A549 (cell line): ENCODE measurements at regions not wholly inside any gene's neighbourhood (a gene's known extent, or its start where the extent isn't known, plus 50 kb on each side); places are given as distances from the start of the nearest gene placed in this dataset.

ENCODE experiments used
- ATAC-seq, 2 experiments: fragments of 200-7000 bp in 1 of 2; fragments of >200 bp in 1 of 2; cut with Nextera tagmentation in 1 of 2; cut with Tn5 transposase in 1 of 2; 3 replicates each; pipeline versions ENCODE4 v1.8.0 to v1.9.1; 2018 to 2020; ENCODE audit warnings: mild to moderate bottlenecking in 1 of 2, moderate library complexity in 1 of 2
- CTCF ChIA-PET: fragments of 300-600 bp; sonication (Branson Sonifier 250); formaldehyde crosslinking; extraction: SDS; loops from one replicate; lab custom pipeline; 2021; ENCODE audit warnings: antibody characterized with exemption, inconsistent platforms; lab: Yijun Ruan, JAX
- POLR2A ChIA-PET: fragments of 350-600 bp; formaldehyde crosslinking; extraction: SDS; loops from one replicate; lab custom pipeline; 2021; ENCODE audit warnings: antibody characterized with exemption, inconsistent platforms; lab: Yijun Ruan, JAX
- DNase-seq, 2 experiments: peaks; one replicate each; pipeline versions ENCODE4 v3.0.0 to v3.0.0-alpha.2; 2011 to 2016; ENCODE audit warnings: low read depth in 1 of 2, low spot score in 1 of 2
- FAIRE-seq: peaks from 2 replicates; lab custom pipeline; 2011; peaks lifted over from hg19 to GRCh38; lab: Jason Lieb, UNC
- H3K27ac ChIP-seq, 2 experiments: fragments of >200 bp; sonication (Bioruptor Twin); formaldehyde crosslinking; 3 replicates each; pipeline ENCODE4 v1.5.1; 2016 to 2017
- H3K4me1 ChIP-seq: fragments of >200 bp; sonication (Bioruptor Twin); formaldehyde crosslinking; 3 replicates; pipeline ENCODE4 v1.6.1; 2016
- H3K4me2 ChIP-seq: fragments of >200 bp; sonication (Bioruptor Twin); formaldehyde crosslinking; 3 replicates; pipeline ENCODE4 v1.6.1; 2016
- H3K4me3 ChIP-seq: fragments of >200 bp; sonication (Bioruptor Twin); formaldehyde crosslinking; 3 replicates; pipeline ENCODE4 v1.5.1; 2016
- H3K9me3 ChIP-seq: fragments of >200 bp; sonication (Bioruptor Twin); formaldehyde crosslinking; 3 replicates; pipeline ENCODE4 v1.6.1; 2016
- ATOH8 ChIP-seq: fragments of 250-450 bp; sonication (Bioruptor Pico); IDR thresholded peaks from 2 replicates; pipeline ENCODE4 v1.5.0; 2020; ENCODE audit warnings: low read depth, mild to moderate bottlenecking, moderate library complexity
- CHD4 ChIP-seq: fragments of 200-600 bp; sonication (generic); IDR thresholded peaks from 2 replicates; pipeline ENCODE4 v1.6.1; 2016; ENCODE audit warnings: antibody characterized with exemption, mild to moderate bottlenecking, borderline replicate concordance
- CTCF ChIP-seq: fragments of >200 bp; sonication (Bioruptor Twin); formaldehyde crosslinking; IDR thresholded peaks from 3 replicates; pipeline ENCODE4 v1.5.1; 2016
- ELK1 ChIP-seq: fragments of 150-350 bp; IDR thresholded peaks from 2 replicates; pipeline ENCODE4 v1.6.1; 2014; ENCODE audit warnings: low read depth, mild to moderate bottlenecking, low read length
- EP300 ChIP-seq, 2 experiments: fragments of >200 bp; sonication (Bioruptor Twin); formaldehyde crosslinking; IDR thresholded peaks; 2 replicates in 1 of 2; 3 replicates in 1 of 2; pipeline ENCODE4 v1.6.1; 2016 to 2017
- FOXS1 ChIP-seq: fragments of 250-450 bp; sonication (Bioruptor Pico); IDR thresholded peaks from 2 replicates; pipeline ENCODE4 v1.5.0; 2020; ENCODE audit warnings: mild to moderate bottlenecking, moderate library complexity
- HDAC2 ChIP-seq: fragments of 200-600 bp; sonication (generic); IDR thresholded peaks from 2 replicates; pipeline ENCODE4 v1.6.1; 2016
- HEYL ChIP-seq: fragments of 250-450 bp; sonication (Bioruptor Pico); IDR thresholded peaks from 2 replicates; pipeline ENCODE4 v1.8.0; 2021; ENCODE audit warnings: mild to moderate bottlenecking, moderate library complexity
- MYC ChIP-seq: IDR thresholded peaks from 2 replicates; pipeline ENCODE4 v1.6.1; 2012; ENCODE audit warnings: mild to moderate bottlenecking, inconsistent platforms, low read length, improper control_type of control experiment, borderline replicate concordance
- NPAS2 ChIP-seq: fragments of 250-450 bp; sonication (Bioruptor Pico); IDR thresholded peaks from 2 replicates; pipeline ENCODE4 v1.8.0; 2022; ENCODE audit warnings: mild to moderate bottlenecking, moderate library complexity, borderline replicate concordance
- RNF2 ChIP-seq: fragments of 200-600 bp; sonication (generic); IDR thresholded peaks from 2 replicates; pipeline ENCODE4 v1.6.1; 2016; ENCODE audit warnings: low read depth, mild to moderate bottlenecking, antibody characterized with exemption, moderate library complexity, borderline replicate concordance
- TFCP2L1 ChIP-seq: fragments of 250-450 bp; sonication (Bioruptor Pico); IDR thresholded peaks from 2 replicates; pipeline ENCODE4 v1.5.0; 2021; ENCODE audit warnings: mild to moderate bottlenecking
- ZFP36 ChIP-seq: fragments of 450-650 bp; IDR thresholded peaks from 2 replicates; pipeline ENCODE4 v1.6.1; 2014; ENCODE audit warnings: borderline replicate concordance; ENCODE audit not compliant: partially characterized antibody
- ZNF302 ChIP-seq: fragments of 250-450 bp; sonication (Bioruptor Pico); IDR thresholded peaks from 2 replicates; pipeline ENCODE4 v1.9.0; 2021; ENCODE audit warnings: inconsistent platforms, mild to moderate bottlenecking, moderate library complexity
- WGBS: methylation state at CpG from one replicate; pipeline ENCODE4 v1.1.6; 2017; ENCODE audit errors: missing lambda C conversion rate; 5-methylcytosine and 5-hydroxymethylcytosine counted together

- ChIA-PET POLR2A (no interaction called here), CTCF (no interaction called here)
- no peak for FAIRE-seq
- Histone ChIP-seq H3K4me3 (no peak overlapping the region), H3K27ac (no peak overlapping the region), H3K9me3 (no peaks in the 10 kb centered on the region), H3K4me1 (no peaks in the 10 kb centered on the region), H3K4me2 (no peak overlapping the region)
- no peak for TF ChIP-seq MYC
- no peak for TF ChIP-seq CTCF
- TF ChIP-seq ZNF302 (CRISPR knock-in tag): no peak
- TF ChIP-seq TFCP2L1: no peak
- no peak for TF ChIP-seq HEYL (CRISPR knock-in tag)
- TF ChIP-seq FOXS1 (CRISPR knock-in tag): no peak
- TF ChIP-seq ELK1: no peak
- no peak for TF ChIP-seq RNF2
- no peak for TF ChIP-seq HDAC2
- no peak for TF ChIP-seq CHD4
- TF ChIP-seq EP300 (IDR thresholded peaks at IDR 0.05): no peak
- no peak for ATAC-seq
- WGBS: 59% methylated on average over 18 of the region's 21 CpGs
- DNase-seq: no peak
Measured at GRCh38 chr4:8728536-8729407, 136.2 kb downstream of the CPZ start.

GRCh38 chr4:8727546-8728510 lies 135.3 kb downstream of the CPZ start:
- no peak overlapping the region for H3K4me2 ChIP-seq
- CTCF ChIA-PET: no interaction called here
- WGBS: 72% methylated on average over 10 of the region's 16 CpGs
- DNase-seq (no peak), ATAC-seq (no peak), FAIRE-seq (no peak)
- no peak for TF ChIP-seq ATOH8 (CRISPR knock-in tag)
- peak; percentile 27 for TF ChIP-seq ZFP36
- POLR2A ChIA-PET: no interaction called here
- H3K27ac ChIP-seq: no peak overlapping the region
- H3K9me3 ChIP-seq: no peaks in the 10 kb centered on the region
- no peaks in the 10 kb centered on the region for H3K4me1 ChIP-seq
- no peak overlapping the region for H3K4me3 ChIP-seq

GRCh38 chr4:8727131-8727530 lies 134.6 kb downstream of the CPZ start:
- CTCF ChIA-PET: no interaction called here
- no peak overlapping the region for H3K4me3 ChIP-seq
- ATAC-seq: no peak
- TF ChIP-seq NPAS2 (CRISPR knock-in tag): no peak
- TF ChIP-seq, all 56 proteins: peak for 0
- POLR2A ChIA-PET: no interaction called here
- DNase-seq (no peak), FAIRE-seq (no peak)
- Histone ChIP-seq H3K4me2 (no peak overlapping the region), H3K27ac (no peak overlapping the region), H3K9me3 (no peaks in the 10 kb centered on the region), H3K4me1 (no peaks in the 10 kb centered on the region)
- 58% methylated on average over 12 of the region's 12 CpGs for WGBS
